ENCODE measurements at regions not wholly inside any gene's neighbourhood (a gene's known extent, or its start where the extent isn't known, plus 50 kb on each side); places are given as distances from the start of the nearest gene placed in this dataset.

DNA sequence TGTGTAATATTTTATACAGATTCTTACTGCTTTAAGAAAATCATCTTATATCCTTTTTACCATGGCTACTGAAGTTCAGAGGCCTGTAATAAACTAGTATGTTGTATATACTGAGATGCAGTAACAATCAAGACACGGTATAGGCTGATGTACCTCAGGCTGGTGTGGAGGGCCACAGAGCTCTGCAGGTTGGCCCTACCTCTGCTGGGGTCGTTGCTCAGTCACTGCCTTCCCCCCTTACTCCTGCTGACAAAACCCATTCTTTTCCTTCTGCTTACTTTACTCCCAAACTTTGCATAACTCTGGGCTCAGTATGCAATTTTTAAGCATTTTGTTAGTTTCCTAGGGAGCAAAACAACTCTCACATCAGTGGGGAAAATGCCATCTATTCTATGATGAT lies 200.1 kb upstream of the FOXP2 start:
- TF ChIP-seq, protein P1, sequence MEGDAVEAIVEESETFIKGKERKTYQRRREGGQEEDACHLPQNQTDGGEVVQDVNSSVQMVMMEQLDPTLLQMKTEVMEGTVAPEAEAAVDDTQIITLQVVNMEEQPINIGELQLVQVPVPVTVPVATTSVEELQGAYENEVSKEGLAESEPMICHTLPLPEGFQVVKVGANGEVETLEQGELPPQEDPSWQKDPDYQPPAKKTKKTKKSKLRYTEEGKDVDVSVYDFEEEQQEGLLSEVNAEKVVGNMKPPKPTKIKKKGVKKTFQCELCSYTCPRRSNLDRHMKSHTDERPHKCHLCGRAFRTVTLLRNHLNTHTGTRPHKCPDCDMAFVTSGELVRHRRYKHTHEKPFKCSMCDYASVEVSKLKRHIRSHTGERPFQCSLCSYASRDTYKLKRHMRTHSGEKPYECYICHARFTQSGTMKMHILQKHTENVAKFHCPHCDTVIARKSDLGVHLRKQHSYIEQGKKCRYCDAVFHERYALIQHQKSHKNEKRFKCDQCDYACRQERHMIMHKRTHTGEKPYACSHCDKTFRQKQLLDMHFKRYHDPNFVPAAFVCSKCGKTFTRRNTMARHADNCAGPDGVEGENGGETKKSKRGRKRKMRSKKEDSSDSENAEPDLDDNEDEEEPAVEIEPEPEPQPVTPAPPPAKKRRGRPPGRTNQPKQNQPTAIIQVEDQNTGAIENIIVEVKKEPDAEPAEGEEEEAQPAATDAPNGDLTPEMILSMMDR (IDR thresholded peaks at IDR 0.05), result no peak
- TF ChIP-seq POLR2A (IDR thresholded peaks at IDR 0.05), result no peak

Data from adrenal gland (tissue), 5 donors.